ENCODE measurements at regions not wholly inside any gene's neighbourhood (a gene's known extent, or its start where the extent isn't known, plus 50 kb on each side); places are given as distances from the start of the nearest gene placed in this dataset.
"Not testable (repeated sequence)": the region's sequence is repeated elsewhere in the genome, so short reads cannot be mapped to it uniquely, and the experiment has no call there.

- Histone ChIP-seq H3K27ac (no peak overlapping the region), H3K9me3 (no peaks in the 10 kb centered on the region), H3K36me3 (no peaks in the 10 kb centered on the region), H3K27me3 (no peaks in the 10 kb centered on the region), H3K4me1 (no peaks in the 10 kb centered on the region), H3K4me3 (no peak overlapping the region)
- intact Hi-C loops (cut with DNase I; ENCODE audit: low total_unique reads): no loop called here
- in situ Hi-C loops (cut with MboI; ENCODE audit: low sequenced_read_pairs in 4 of 4): no loop called here
- ATAC-seq (no peak), DNase-seq (no peak)
- no peak for TF ChIP-seq POLR2A (IDR thresholded peaks at IDR 0.05)
- TF ChIP-seq, protein P1, sequence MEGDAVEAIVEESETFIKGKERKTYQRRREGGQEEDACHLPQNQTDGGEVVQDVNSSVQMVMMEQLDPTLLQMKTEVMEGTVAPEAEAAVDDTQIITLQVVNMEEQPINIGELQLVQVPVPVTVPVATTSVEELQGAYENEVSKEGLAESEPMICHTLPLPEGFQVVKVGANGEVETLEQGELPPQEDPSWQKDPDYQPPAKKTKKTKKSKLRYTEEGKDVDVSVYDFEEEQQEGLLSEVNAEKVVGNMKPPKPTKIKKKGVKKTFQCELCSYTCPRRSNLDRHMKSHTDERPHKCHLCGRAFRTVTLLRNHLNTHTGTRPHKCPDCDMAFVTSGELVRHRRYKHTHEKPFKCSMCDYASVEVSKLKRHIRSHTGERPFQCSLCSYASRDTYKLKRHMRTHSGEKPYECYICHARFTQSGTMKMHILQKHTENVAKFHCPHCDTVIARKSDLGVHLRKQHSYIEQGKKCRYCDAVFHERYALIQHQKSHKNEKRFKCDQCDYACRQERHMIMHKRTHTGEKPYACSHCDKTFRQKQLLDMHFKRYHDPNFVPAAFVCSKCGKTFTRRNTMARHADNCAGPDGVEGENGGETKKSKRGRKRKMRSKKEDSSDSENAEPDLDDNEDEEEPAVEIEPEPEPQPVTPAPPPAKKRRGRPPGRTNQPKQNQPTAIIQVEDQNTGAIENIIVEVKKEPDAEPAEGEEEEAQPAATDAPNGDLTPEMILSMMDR (IDR thresholded peaks at IDR 0.05 in 4 of 5, conservative IDR thresholded peaks at IDR 0.05 in 1 of 5): no peak
These were observed 600.5 kb upstream of the RBFOX1 start for GRCh38 chr16:6732166-6732565.

DNA sequence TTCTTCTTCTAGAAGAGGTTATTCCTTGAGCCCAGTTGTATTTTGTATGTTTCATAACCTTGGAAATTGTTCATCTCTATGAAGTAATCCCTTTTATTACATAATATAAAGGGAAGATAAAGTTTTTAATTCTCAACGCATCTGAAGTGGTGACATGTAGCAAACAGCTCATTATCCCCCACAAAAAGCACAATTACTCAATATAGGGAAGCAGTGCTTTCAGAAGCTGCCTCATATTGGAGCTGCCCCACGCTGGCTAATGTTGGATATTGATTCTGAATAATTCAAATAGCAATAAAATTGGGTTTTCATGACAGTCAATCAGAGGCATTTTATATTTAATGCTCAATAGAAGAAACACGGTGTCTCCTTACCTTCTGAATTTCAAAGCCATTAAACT, 604.3 kb upstream of the RBFOX1 start:
- no peak for DNase-seq
- H3K4me3 ChIP-seq: no peak overlapping the region
- in situ Hi-C loops (cut with MboI; ENCODE audit: low sequenced_read_pairs in 4 of 4): no loop called here
- H3K27ac ChIP-seq: no peak overlapping the region
- intact Hi-C loops (cut with DNase I; ENCODE audit: low total_unique reads): no loop called here
- H3K27me3 ChIP-seq: no peaks in the 10 kb centered on the region
- no peaks in the 10 kb centered on the region for H3K9me3 ChIP-seq
- ATAC-seq: no peak
- H3K4me1 ChIP-seq: no peaks in the 10 kb centered on the region
- no peaks in the 10 kb centered on the region for H3K36me3 ChIP-seq
- TF ChIP-seq POLR2A (IDR thresholded peaks at IDR 0.05): no peak
- TF ChIP-seq, protein P1 (IDR thresholded peaks at IDR 0.05 in 4 of 5, conservative IDR thresholded peaks at IDR 0.05 in 1 of 5): no peak

GRCh38 chr16:6726621-6727020, 606.0 kb upstream of the RBFOX1 start:
- in situ Hi-C loops (cut with MboI; ENCODE audit: low sequenced_read_pairs in 4 of 4): no loop called here
- TF ChIP-seq POLR2A (IDR thresholded peaks at IDR 0.05): no peak
- TF ChIP-seq, protein P1 (IDR thresholded peaks at IDR 0.05 in 4 of 5, conservative IDR thresholded peaks at IDR 0.05 in 1 of 5): no peak
- no peak overlapping the region for H3K27ac ChIP-seq

GRCh38 chr16:6725634-6726331, 606.9 kb upstream of the RBFOX1 start:
- DNase-seq: no peak

More at GRCh38 chr16:6726621-6727020, 606.0 kb upstream of the RBFOX1 start:
- H3K9me3 ChIP-seq: no peaks in the 10 kb centered on the region
- H3K4me1 ChIP-seq: no peaks in the 10 kb centered on the region
- ATAC-seq (no peak), DNase-seq (no peak)
- H3K27me3 ChIP-seq: no peaks in the 10 kb centered on the region
- intact Hi-C loops (cut with DNase I; ENCODE audit: low total_unique reads): no loop called here
- no peaks in the 10 kb centered on the region for H3K36me3 ChIP-seq
- no peak overlapping the region for H3K4me3 ChIP-seq

GRCh38 chr16:6725206-6725605, 607.4 kb upstream of the RBFOX1 start:
- intact Hi-C loops (cut with DNase I; ENCODE audit: low total_unique reads); ATAC-seq; H3K36me3 ChIP-seq; H3K27ac ChIP-seq; H3K27me3 ChIP-seq; H3K4me3 ChIP-seq; DNase-seq; H3K4me1 ChIP-seq; in situ Hi-C loops (cut with MboI; ENCODE audit: low sequenced_read_pairs in 4 of 4); H3K9me3 ChIP-seq: not testable (repeated sequence)

More at GRCh38 chr16:6725634-6726331, 606.9 kb upstream of the RBFOX1 start:
- Histone ChIP-seq H3K4me1 (no peaks in the 10 kb centered on the region), H3K27ac (no peak overlapping the region), H3K27me3 (no peaks in the 10 kb centered on the region), H3K9me3 (no peaks in the 10 kb centered on the region), H3K36me3 (no peaks in the 10 kb centered on the region), H3K4me3 (no peak overlapping the region)
- in situ Hi-C loops (cut with MboI; ENCODE audit: low sequenced_read_pairs in 4 of 4): no loop called here
- TF ChIP-seq, protein P1 (IDR thresholded peaks at IDR 0.05 in 4 of 5, conservative IDR thresholded peaks at IDR 0.05 in 1 of 5): no peak
- no peak for TF ChIP-seq POLR2A (IDR thresholded peaks at IDR 0.05)
- intact Hi-C loops (cut with DNase I; ENCODE audit: low total_unique reads): no loop called here
- ATAC-seq: no peak
